Cerebellar nuclear complex (tissue), 1 donor: ENCODE measurements at regions not wholly inside any gene's neighbourhood (a gene's known extent, or its start where the extent isn't known, plus 50 kb on each side); places are given as distances from the start of the nearest gene placed in this dataset.

ENCODE experiments used
- DNase-seq, 2 experiments: peaks; one replicate each; lab custom pipeline; 2025; lab: John Stamatoyannopoulos, UW

DNA sequence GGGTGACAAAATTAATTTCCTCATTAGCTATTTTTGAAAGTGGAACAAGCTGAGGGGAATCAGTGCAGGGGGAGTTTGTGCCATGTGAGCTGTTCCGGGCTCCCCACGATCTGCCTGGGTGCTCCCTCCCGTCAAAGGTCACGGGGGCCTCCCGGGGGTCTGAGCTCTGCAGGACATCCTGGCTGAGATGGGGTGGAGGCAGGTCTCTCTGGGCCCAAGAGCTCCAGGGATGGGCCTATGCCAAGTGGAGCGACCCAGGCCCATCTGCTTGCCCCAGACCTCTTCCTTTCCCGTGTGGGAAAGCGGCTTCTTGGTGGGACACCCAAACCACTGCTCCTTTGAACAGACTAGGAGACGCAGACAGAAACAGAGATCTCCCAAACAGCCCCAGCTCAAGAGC is 143.3 kb upstream of the ID2 start:
- DNase-seq: no peak

DNA sequence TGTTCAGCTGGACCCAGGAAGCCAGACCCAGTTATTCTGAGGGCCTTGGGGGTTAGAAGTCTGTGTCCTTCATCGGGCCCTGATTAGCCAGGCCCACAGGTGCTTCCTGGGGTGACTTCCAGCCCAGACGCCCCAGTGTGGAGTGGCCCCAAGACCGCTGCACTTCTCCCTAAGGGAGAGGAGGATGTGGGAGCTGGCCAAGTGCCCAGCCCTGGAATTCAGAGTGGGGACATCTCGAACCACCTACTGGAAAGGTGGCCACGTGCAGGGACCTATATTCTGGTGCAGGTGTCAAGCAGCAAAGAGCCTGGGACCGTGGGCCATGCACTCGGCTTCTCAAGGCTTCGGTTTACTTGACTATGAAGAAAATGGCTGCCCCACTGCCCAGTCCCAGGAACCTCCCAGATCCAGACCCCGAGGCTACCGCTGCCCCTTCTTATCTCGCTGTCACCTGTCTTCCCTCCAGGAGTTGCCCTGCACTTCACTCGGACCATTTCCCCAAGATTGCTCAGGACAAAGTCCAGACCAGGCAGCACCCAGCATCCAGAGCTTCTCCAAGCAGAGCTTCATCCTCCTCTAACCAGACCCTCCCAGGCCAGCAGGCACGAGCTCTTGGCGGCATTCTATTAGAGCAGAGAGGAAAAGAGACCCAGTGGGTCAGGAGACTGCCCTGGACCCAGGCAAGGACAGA is 142.8 kb upstream of the ID2 start:
- no peak for DNase-seq

DNA sequence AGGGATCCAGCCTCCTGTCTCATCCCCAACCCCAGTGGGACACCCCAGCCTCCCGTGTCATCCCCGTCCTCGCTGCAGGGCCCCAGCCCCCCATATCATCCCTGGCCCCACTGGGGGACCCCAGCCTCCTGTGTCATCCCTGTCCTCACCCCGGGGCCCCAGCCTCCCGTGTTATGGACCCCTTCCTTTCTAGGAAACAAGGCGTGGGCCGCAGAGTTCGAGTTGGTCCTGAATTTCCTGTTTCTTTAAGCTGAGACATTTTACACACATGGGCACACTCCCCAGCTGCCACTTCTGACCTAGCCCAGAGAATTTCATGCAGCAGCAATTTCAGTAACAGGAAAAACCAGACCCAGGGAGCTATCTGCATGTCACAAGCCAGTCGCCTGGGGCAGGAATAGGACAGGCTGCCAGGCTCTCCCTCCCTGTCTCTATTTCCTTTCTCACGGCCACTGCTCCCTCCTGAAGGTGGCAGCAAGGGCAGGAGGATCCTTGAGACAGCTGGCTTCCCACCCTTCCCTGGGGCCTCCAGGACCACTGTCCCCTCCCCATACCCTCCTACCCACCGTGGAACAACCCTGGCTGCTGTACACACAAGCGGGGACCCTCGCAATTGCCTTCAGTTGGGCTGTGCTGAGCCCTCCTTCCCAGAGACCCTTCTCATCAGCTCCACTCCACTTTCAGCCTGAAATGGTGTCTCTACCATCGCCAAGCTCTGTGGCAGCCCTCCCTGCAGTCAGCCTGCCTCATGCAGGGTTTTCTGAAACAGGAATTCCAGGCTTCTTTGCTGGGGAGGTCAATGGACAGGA is 141.9 kb upstream of the ID2 start:
- DNase-seq: no peak

DNA sequence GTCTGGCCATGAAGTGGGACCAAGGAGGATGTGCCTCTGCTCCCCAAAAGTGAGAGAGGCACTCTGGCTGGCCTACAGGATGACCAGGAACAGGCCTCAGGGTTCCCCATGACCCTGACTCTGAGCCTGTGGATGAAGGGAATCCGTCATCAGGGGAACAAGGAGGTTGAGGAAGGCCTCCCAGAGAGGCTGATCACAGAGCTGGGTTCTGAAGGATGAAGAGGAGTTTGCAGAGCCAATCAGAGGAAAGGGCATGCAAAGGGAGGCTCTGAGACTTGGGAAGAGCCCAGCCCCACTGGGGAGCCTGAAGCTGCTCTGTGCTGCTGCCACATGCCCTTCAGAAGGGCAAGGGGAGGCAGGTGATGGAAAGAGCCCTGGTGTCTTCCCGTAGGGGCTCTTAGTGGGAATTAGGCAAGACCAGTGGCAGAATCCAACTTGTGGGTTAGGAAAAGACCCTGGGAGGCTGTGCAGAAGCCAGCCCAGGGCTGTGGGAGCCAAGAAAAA is 141.3 kb upstream of the ID2 start:
- no peak for DNase-seq

DNA sequence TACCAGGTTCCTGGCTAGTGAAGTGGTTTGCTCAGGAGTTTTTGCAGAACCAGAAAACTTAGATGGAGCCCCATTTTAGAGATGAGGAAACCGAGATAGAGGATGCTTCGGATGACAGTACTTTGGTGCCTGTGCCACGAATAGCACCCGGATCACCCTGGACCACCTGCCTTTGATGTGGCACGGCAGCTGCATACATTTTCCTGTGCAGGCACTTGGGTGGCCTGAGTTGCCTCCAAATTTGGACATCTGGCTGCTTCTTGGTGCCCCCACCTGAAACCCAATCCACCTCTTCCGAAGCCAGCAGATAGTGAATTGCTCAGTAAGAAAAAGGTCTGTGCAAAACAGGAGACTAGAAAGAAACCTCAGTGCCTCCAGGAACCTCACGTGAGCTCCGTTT is 140.6 kb upstream of the ID2 start:
- no peak for DNase-seq

DNA sequence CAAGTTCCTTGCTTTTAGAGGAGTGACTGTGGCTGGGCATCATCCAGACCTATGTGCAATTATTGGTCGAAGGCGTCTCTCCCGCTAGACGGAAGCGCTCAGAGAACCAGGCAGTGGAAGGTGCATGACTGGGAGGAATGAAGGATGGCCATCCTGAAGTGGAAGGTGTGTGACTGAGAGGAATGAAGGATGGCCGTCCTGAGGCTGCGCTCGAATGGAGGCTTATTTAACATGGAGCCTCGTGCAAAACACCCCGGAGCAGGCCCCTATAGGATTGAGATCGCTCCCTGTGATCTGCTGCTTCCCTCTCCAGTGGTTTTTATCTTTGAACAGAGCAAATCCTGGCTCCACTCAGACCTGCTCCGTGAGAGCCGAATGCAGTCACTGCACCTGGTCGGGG is 140.2 kb upstream of the ID2 start:
- no peak for DNase-seq

DNA sequence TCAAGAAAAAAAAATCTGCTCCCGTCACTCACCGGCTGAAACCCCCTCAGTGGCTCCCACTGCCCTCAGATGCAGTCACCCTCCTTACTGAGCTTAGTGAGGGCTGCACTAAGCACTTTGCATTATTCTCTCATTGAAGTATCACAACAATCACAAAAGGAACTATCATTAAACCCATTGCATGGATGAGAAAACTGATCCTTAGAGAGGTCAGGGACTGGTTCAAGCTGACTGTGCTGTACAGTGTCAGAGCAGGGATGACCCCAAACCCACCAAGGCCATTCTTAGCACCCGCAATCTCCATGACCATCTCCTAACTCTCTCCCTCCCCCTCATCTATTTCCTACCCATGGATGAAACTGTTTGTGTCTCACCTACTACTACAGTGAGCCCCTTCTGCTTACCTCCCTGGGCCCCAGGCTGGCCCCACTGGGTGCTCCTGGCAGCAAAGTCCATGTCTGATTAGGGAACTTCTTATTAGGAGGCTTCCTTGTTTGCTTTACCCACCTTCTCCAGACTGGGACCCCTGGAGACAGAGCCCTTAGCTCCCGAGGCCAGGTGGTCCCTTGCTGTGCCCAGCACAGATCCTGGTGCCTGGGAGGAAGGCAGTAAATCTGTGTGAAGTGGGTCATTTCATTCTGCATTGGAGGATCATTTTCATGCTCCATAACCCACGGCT is 139.3 kb upstream of the ID2 start:
- DNase-seq: no peak

DNA sequence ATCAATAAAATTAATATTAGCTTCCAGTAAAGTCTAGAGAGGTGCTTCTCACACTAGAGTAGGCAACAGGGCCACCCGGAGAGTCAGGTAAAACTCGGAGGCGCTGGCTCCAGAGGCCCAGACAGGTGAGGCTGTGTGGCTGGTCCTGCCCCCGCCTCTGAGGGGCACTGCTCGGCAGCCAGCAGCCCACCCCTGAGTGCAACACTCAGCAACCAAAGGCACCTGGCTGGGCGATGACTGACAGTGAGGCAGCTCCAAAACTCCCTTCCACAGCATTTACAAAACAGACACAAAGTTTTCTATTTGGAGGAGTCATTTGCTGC is 138.8 kb upstream of the ID2 start:
- DNase-seq: no peak

DNA sequence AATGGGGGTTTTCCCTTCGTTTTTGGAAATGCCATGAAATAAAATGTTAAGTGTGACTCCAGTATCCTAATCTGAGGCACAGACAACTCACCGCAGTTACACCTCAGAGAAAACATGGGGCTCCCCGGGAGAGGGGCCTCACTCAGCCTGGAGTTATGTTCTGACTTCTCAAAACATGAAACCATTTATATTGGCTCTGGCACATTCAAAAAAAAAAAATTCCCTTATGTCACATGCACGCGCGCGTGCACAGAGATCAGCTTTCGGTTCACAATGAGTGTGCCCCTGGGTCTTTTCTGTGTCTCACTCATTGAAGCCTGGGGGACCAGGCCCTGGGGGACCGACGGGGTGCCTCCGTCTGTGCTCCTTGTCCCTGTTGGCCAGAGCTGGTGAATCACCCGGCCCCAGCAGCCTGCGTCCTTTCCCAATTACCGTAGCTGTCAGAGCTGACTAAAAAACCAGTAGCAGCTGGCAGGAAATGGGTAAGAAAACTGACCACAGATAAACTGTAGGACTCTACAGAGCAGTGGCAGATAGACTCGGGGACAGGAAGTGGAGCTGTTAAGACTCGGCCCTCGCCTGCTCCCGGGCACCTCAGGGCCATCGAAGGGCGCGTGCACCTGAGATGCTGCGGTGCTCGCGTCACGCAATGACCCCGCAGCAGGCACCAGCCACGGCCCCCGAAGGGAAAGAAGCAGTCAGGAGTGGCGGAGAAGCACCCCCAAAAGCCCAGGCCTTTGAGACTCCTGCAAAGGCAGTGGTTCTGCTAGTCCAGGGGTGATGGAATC is 138.3 kb upstream of the ID2 start:
- no peak for DNase-seq

DNA sequence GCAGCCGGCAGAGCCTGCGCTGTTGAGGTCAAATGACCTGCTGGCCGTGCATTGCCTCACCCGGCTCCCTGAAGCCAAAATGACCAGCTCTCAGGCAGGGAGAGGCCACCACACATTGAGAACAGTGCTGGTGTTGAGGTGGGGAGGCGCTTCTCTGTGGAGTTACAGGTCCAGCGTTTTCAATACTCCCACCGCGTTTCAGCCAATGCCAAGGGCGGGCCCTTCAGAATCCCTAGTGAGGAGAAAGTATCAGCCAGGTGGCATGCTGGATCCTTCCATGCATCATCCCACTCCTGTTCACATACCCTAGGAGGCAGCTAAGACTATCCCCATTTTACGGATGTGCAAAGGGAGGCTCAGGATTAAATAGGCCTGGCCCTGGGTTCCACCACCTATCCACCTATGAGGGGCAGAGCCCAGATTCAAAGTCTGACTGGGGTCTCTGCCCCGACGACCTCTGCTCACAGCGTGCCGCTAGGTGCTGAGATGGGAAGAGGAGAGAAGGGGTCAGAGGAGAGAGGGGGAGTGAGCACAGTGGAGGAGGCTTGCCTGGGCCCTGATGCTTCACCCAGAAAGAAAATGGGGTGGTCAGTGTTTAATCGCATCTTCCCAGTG is 137.6 kb upstream of the ID2 start:
- no peak for DNase-seq

DNA sequence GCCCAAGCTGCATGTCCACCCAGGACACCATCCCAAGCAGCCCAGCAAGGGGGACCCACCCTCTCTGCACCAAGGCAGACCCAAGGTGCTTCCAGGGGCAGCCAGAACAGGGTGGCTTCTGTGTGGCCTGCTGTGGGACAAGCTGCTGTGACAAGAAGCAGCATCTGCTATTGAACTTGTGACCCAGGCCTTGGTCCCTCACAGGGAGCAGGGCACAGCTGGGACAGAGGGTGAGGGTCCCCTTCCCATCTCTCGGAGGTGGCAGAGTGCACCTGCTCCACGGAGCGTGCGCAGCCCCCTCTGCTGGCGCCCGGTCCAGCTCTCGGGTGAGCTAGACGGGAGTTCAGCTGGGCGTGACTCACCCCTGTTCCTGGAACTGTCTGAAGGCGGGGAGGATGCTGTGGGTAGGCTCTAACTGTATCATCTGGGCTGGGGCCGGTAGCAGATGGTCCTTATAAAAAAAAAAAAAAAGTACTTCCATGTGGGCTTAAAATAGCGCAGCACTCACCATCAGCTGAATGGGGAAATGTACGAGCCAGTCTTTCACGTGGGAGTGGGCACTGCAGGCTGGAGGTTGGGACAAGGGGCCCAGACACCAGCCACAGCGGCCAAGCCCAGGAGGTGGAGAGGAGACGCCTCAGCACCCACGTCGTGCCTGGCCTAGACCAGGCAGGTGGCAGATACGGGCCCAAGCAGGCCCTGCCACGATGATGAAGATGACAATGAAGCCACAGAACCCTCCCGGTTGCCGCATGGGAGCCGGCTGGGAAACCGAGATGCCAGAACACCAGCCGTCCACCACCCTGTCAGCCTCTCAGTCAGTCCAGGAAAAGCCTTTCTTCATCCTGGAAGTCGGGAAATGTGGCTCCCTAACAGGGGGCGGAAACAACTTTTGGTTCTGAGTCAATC is 136.8 kb upstream of the ID2 start:
- no peak for DNase-seq

DNA sequence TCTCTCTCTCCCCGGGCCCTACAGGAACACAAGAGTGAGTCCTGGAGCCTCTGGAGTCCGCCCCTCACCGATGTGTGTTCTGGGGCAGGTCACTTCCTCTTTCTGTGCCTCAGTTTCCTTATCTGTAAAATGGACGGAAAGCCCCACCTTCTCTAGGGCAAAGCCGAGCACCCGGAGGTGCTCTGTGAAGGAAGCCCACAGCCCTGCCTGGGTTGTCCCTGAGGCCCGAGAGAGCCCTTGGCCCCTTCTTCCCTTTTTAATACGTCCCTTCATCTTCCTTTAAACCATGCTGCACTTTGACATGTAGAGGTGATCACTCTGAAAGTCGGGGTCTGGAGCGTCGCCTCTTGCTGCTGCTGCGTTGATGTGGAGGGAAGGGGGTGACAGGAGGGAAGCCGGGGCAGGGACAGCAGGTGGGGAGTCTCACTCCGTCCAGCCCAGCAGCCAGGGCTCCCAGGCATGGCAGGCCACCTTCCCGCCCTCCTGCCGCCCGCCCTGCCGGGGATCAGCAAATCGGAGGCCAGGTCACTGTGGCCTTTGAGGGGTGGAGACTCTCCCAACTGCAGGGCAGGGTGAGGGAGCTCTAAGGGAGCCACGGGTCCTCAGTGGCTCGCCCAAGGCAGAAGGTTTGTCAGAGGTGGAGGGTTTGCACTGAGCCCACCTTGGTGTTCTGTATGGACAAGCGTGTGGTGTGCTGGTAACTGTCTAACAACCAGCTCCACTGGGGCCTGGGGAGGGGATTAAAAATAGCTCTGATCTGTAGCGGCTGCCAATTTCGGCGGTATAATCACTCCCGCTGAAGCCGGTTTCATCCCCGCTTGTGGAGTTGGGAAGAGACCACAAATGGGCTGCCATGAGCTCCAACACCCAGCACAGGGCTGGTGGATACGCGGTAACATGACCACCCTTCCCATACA is 135.9 kb upstream of the ID2 start:
- no peak for DNase-seq

DNA sequence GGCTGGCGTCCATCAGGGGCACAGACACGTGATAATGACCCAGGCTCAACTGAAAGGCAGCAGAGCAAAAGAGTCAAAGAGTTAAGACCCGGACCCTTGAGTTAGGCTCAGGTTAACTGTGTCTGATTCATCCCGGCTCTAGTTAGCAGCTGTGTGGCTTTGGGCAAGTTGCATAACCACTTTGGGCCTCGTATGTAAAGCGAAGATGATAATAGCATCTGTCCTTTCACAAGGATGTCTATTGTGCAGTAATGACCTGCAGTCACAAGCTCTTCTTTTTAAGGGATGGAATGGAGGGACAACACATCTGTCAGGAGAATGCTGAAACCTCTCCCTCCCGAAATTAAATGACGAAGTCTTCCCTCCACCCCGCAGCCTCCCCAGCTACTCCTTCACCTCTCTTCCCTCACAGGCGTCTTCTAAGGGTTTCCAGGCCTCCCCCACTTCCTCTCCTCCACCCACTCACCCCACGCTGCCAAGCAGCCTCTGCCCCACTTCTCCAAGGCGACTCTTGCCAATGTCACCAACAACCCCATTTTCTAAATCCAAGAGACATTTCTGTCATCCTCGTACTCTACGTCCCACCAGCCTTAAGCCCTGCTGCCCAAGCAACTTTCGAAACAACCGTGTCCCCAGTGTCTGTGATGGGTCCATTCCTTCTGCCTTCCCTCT is 135.1 kb upstream of the ID2 start:
- DNase-seq: no peak

DNA sequence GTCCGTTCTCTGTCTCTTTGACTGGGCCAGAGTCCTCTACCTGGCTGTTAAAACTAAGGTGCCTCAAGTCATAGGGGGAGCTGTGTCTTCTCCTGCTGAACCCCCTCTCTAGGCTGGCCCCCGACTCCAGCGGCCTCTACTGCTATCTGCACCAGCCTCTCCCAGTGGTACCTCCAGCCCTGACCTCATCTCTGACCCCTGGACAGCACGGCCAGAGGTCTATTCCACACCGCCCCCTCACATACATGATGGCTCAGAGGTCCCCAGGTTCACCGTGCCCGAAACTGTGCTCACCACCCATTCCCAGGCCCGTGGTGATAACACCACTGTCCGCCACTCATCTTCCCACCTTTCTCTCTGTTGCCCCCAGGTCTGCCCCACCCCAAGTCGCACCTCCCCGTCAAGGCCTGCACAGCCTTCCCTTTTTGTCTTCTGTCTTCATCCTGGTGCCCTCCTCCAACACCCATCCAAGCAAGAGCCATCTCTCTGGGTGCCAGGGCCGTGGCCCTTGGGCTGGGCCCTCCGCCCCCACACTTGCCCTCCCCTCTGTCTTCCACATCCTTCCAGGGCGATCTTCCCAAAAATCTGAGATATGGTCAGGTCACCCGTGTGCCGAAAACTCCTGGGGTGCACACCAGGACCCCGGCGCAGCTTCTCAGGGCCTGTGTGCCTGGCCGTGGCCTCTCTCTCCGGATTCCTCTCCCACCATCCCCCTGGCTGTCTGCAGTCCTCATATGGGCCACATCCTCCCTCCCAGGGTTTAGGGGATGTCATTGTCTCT is 134.4 kb upstream of the ID2 start:
- no peak for DNase-seq

DNA sequence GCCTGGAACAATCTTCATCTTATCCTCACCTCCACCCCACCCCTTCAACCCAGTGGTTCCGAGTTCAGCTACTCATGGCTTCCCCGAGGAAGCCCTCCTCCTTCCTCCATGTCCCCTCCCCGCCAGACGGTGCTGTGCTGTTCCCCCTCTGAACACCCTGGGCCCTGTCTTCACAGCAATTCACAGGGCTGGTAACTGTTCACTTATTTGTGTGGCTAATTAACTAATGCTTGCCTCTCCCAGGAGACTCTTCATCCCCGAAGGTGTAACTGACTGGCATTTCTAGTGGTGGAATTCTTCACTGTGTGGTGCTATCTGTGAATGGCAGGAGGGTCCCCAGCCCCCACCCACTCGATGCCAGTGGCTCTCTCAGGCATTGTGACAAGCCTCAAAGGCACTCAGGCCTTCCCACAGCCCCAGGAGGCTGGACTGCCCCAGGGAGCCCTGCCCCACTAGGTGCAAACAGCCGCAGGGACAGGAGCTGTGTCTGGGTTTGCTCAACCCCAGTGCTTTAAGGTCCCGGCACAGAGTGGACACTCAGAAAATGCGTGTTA is 133.7 kb upstream of the ID2 start:
- DNase-seq: no peak

DNA sequence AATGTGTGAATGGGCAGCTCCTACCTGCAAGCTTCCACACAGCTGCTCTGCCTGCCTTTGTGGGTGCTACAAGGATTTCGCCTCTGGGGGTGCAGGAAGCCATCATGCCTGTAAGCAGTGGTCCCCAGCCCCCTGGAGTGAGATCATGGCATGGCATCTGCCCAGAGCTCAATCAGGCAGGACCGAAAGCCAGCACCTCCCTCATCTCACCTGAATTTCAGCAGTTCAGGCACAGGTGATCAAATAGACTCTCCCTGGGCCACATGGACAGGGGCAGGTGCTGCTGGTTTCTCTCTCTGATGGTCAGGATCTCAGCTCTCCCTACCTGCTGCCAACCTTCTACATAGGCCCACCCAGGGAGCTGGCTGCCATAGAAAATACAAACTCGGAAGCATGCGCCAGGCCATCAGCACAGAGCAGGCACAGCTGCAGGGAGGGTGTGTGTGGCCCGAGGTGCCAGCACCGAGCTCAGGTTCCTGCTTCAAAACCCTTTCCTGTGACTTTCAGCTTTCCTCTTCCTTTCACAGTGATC is 133.2 kb upstream of the ID2 start:
- no peak for DNase-seq

DNA sequence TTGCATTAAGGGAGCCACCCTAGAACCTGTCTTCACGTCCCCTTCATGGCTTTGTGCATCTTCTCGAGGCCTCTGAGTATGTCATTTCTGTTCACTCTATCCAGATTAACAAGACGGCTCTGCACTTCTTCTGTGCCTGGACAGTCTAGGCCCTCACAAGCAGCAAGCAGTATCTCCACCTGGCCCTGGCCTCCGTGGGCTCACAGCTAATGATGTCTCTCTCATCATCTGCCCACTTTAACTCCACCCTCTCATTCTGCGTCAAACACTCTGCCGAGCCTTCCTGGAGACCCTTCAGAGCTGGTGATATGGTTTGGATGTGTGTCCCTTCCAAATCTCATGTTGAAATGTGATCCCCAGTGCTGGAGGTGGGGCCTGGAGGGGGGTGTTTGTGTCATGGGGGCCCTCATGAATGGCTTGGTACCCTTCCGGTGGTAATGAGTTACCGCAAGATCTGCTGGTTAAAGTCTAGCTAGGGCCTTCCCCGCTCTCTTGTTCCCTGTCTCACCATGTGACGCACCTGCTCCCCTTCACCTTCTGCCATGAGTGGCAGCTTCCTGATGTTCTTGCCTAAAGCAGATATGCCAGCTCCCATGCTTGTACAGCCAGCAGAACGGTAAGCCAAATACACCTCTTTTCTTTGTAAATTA is 132.5 kb upstream of the ID2 start:
- no peak for DNase-seq
